ENCODE measurements at regions not wholly inside any gene's neighbourhood (a gene's known extent, or its start where the extent isn't known, plus 50 kb on each side); places are given as distances from the start of the nearest gene placed in this dataset.

DNA sequence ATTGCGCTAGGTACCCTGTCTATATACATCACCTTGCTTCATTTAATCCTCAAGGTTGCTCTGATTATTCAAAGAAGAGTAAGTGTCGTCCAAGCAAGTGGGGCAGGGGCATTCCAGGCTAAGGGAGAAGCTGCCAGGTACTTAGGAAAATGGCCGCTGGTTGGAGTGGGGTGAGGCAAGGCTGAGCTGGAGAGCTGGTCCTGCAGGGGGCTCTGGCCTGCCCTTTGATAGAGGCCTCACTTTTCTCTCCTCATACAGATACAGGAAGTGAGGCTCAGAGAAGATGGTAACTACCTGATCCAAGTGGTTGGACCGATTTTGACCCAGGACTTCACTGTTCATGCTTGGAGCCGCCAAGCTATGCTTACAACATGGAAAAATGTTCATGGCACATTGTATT lies 86.9 kb upstream of the ZBTB40 start:
- TF ChIP-seq, protein P1, sequence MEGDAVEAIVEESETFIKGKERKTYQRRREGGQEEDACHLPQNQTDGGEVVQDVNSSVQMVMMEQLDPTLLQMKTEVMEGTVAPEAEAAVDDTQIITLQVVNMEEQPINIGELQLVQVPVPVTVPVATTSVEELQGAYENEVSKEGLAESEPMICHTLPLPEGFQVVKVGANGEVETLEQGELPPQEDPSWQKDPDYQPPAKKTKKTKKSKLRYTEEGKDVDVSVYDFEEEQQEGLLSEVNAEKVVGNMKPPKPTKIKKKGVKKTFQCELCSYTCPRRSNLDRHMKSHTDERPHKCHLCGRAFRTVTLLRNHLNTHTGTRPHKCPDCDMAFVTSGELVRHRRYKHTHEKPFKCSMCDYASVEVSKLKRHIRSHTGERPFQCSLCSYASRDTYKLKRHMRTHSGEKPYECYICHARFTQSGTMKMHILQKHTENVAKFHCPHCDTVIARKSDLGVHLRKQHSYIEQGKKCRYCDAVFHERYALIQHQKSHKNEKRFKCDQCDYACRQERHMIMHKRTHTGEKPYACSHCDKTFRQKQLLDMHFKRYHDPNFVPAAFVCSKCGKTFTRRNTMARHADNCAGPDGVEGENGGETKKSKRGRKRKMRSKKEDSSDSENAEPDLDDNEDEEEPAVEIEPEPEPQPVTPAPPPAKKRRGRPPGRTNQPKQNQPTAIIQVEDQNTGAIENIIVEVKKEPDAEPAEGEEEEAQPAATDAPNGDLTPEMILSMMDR (IDR thresholded peaks at IDR 0.05; ENCODE audit: borderline replicate concordance, extremely low read depth, low read length, poor library complexity, severe bottlenecking), result no peak
- TF ChIP-seq EZH2 (IDR thresholded peaks at IDR 0.05; ENCODE audit: borderline replicate concordance, low read depth, low read length, severe bottlenecking), result no peak
